HT1080 (cell line): ENCODE measurements at regions not wholly inside any gene's neighbourhood (a gene's known extent, or its start where the extent isn't known, plus 50 kb on each side); places are given as distances from the start of the nearest gene placed in this dataset.

ENCODE experiments used
- DNase-seq: peaks from one replicate; pipeline ENCODE4 v3.0.0-alpha.2; 2015; ENCODE audit warnings: low read depth

GRCh38 chr2:147554521-147555107 lies 290.2 kb upstream of the ACVR2A start:
- DNase-seq: no peak

GRCh38 chr2:147553775-147554271 lies 291.0 kb upstream of the ACVR2A start:
- no peak for DNase-seq

GRCh38 chr2:147550995-147551731 lies 293.7 kb upstream of the ACVR2A start:
- no peak for DNase-seq

GRCh38 chr2:147549054-147549453 lies 295.8 kb upstream of the ACVR2A start:
- DNase-seq: no peak

- DNase-seq: no peak
Observed at GRCh38 chr2:147548451-147548850, 296.4 kb upstream of the ACVR2A start.

- DNase-seq: no peak
Observed at GRCh38 chr2:147547440-147547839, 297.4 kb upstream of the ACVR2A start.

GRCh38 chr2:147546109-147546508 lies 298.7 kb upstream of the ACVR2A start:
- no peak for DNase-seq

GRCh38 chr2:147543056-147543455 lies 301.8 kb upstream of the ACVR2A start:
- DNase-seq: no peak

- no peak for DNase-seq
Observed at GRCh38 chr2:147542351-147542750, 302.5 kb upstream of the ACVR2A start.

- DNase-seq: no peak
Observed at GRCh38 chr2:147541314-147541713, 303.5 kb upstream of the ACVR2A start.

- no peak for DNase-seq
Observed at GRCh38 chr2:147538821-147539220, 306.0 kb upstream of the ACVR2A start.

GRCh38 chr2:147538088-147538487 lies 306.7 kb upstream of the ACVR2A start:
- no peak for DNase-seq

- no peak for DNase-seq
Observed at GRCh38 chr2:147531269-147531668, 313.6 kb upstream of the ACVR2A start.

GRCh38 chr2:147530033-147530432 lies 314.8 kb upstream of the ACVR2A start:
- no peak for DNase-seq

GRCh38 chr2:147525819-147526489 lies 318.9 kb upstream of the ACVR2A start:
- DNase-seq: no peak

- peak; percentile 5 for DNase-seq
Observed at GRCh38 chr2:147524912-147525311, 319.9 kb upstream of the ACVR2A start.

GRCh38 chr2:147523415-147523814 lies 321.4 kb upstream of the ACVR2A start:
- no peak for DNase-seq

- no peak for DNase-seq
Observed at GRCh38 chr2:147521936-147522335, 322.9 kb upstream of the ACVR2A start.

GRCh38 chr2:147520817-147521216 lies 324.0 kb upstream of the ACVR2A start:
- no peak for DNase-seq

GRCh38 chr2:147519178-147519577 lies 325.7 kb upstream of the ACVR2A start:
- no peak for DNase-seq

GRCh38 chr2:147515213-147515612 lies 329.6 kb upstream of the ACVR2A start:
- DNase-seq: no peak

- no peak for DNase-seq
Observed at GRCh38 chr2:147512206-147512605, 332.6 kb upstream of the ACVR2A start.
